ENCODE measurements at regions not wholly inside any gene's neighbourhood (a gene's known extent, or its start where the extent isn't known, plus 50 kb on each side); places are given as distances from the start of the nearest gene placed in this dataset.

DNA sequence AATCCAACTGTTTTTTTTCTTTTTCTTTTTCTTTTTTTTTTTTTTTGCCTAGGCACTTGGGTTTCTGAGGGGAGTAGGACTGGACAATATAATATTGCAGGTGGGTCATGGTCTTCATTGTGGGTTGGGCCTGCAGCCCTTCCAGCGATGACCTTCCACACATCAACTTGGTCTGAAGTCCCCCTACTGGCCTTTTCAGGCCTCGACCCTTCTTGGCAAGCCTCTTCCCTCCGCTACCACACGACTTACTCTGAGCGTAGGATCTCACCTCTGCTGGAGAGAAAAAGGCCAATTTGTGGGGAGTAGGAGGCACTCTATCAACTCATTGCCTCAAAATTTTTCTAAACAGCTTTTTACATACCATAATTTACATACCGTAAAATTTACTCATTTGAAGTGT lies 51.1 kb upstream of the GRIK3 start:
- H3K9me3 ChIP-seq = no peaks in the 10 kb centered on the region
- 65% methylated on average over 6 of the region's 6 CpGs for WGBS
- H3K27ac ChIP-seq = no peak overlapping the region
- no peak for DNase-seq (ENCODE audit: low spot score in 2 of 2)
- H3K36me3 ChIP-seq = no peaks in the 10 kb centered on the region
- H3K27me3 ChIP-seq = peaks cover 17% of the 10 kb centered on the region
- no peaks in the 10 kb centered on the region for H3K4me1 ChIP-seq
- no peak overlapping the region for H3K4me3 ChIP-seq
- TF ChIP-seq EP300 (IDR thresholded peaks at IDR 0.05) (no peak), POLR2A (IDR thresholded peaks at IDR 0.05) (no peak), POLR2AphosphoS5 (IDR thresholded peaks at IDR 0.05) (no peak)
- TF ChIP-seq, protein P1, sequence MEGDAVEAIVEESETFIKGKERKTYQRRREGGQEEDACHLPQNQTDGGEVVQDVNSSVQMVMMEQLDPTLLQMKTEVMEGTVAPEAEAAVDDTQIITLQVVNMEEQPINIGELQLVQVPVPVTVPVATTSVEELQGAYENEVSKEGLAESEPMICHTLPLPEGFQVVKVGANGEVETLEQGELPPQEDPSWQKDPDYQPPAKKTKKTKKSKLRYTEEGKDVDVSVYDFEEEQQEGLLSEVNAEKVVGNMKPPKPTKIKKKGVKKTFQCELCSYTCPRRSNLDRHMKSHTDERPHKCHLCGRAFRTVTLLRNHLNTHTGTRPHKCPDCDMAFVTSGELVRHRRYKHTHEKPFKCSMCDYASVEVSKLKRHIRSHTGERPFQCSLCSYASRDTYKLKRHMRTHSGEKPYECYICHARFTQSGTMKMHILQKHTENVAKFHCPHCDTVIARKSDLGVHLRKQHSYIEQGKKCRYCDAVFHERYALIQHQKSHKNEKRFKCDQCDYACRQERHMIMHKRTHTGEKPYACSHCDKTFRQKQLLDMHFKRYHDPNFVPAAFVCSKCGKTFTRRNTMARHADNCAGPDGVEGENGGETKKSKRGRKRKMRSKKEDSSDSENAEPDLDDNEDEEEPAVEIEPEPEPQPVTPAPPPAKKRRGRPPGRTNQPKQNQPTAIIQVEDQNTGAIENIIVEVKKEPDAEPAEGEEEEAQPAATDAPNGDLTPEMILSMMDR (IDR thresholded peaks at IDR 0.05) = no peak

DNA sequence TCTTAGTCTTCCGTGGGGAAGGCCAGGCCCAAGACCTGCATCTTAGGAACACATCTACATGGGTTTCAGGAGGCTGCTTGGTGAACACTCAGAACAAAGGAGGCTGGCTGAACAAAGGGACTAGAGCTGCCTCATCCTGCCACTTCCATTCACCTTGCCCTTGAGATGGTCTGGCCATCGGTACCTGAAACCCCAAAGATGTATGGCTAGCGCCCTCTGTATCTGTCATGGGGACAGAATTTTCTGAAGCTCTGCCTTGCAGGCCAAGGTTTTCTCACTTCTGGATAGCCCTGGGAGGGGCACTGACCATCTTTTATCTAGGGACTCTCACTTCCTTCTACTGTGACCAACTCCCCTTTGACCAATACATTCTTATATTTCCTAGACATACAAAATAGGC lies 55.4 kb upstream of the GRIK3 start:
- no peak for TF ChIP-seq POLR2AphosphoS5 (IDR thresholded peaks at IDR 0.05)
- TF ChIP-seq EP300 (IDR thresholded peaks at IDR 0.05) = no peak
- TF ChIP-seq, protein P1 (IDR thresholded peaks at IDR 0.05) = no peak
- no peak for TF ChIP-seq POLR2A (IDR thresholded peaks at IDR 0.05)
- no peaks in the 10 kb centered on the region for H3K9me3 ChIP-seq
- H3K4me3 ChIP-seq = no peak overlapping the region
- no peaks in the 10 kb centered on the region for H3K4me1 ChIP-seq
- peaks cover 28% of the 10 kb centered on the region for H3K27me3 ChIP-seq
- H3K36me3 ChIP-seq = no peaks in the 10 kb centered on the region
- WGBS = 83% methylated on average over 3 of the region's 3 CpGs
- H3K27ac ChIP-seq = no peak overlapping the region
- no peak for DNase-seq (ENCODE audit: low spot score in 2 of 2)

DNA sequence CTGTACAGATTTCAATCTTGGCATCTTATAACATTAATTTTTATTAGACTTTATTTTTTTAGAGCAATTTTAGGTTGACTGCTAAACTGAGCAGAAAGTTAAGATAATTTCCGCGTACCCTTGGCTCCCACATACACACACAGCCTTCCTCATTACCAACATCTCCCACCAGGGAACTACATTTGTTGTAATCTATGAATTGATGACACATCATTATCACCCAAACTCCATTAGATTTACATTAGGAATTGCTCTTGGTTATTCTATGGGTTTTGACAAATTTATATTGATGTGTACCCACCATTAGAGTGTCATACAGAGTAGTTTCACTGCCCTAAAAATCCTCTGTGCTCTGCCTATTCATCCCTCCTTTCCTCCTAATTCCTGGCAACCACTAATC lies 56.4 kb upstream of the GRIK3 start:
- Histone ChIP-seq H3K27ac (no peak overlapping the region), H3K9me3 (no peaks in the 10 kb centered on the region), H3K4me1 (no peaks in the 10 kb centered on the region), H3K27me3 (peaks cover 27% of the 10 kb centered on the region), H3K4me3 (no peak overlapping the region), H3K36me3 (no peaks in the 10 kb centered on the region)
- WGBS = 91% methylated on average over 2 of the region's 2 CpGs
- no peak for DNase-seq (ENCODE audit: low spot score in 2 of 2)
- TF ChIP-seq EP300 (IDR thresholded peaks at IDR 0.05) = no peak
- TF ChIP-seq POLR2AphosphoS5 (IDR thresholded peaks at IDR 0.05) = no peak
- no peak for TF ChIP-seq POLR2A (IDR thresholded peaks at IDR 0.05)
- TF ChIP-seq, protein P1 (IDR thresholded peaks at IDR 0.05) = no peak

DNA sequence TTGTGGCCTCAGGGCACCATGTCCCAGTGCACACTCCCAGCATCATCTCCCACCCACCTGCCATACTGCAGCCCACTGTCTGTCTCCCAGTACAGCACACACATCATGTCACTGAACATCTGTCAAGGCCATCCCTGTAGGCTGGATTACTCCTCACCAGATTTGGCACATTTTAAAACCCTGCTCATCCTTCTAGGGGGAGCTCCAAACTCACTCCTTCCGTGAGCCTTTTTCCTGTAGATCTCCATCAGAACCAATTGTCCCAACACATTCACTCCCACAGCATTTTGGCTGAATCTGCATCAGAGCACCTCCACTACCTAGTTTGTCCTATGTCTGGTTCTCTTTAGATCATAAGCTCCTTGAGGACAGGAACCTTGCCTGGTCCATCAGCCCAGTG lies 58.6 kb upstream of the GRIK3 start:
- TF ChIP-seq POLR2AphosphoS5 (IDR thresholded peaks at IDR 0.05) (no peak), EP300 (IDR thresholded peaks at IDR 0.05) (no peak), POLR2A (IDR thresholded peaks at IDR 0.05) (no peak)
- TF ChIP-seq, protein P1 (IDR thresholded peaks at IDR 0.05) = no peak
- peaks cover 24% of the 10 kb centered on the region for H3K27me3 ChIP-seq
- DNase-seq (ENCODE audit: low spot score in 2 of 2) = no peak
- no peaks in the 10 kb centered on the region for H3K36me3 ChIP-seq
- H3K4me3 ChIP-seq = no peak overlapping the region
- no peaks in the 10 kb centered on the region for H3K4me1 ChIP-seq
- no peaks in the 10 kb centered on the region for H3K9me3 ChIP-seq
- no peak overlapping the region for H3K27ac ChIP-seq
- 69% methylated on average over 1 of the region's 1 CpG for WGBS

DNA sequence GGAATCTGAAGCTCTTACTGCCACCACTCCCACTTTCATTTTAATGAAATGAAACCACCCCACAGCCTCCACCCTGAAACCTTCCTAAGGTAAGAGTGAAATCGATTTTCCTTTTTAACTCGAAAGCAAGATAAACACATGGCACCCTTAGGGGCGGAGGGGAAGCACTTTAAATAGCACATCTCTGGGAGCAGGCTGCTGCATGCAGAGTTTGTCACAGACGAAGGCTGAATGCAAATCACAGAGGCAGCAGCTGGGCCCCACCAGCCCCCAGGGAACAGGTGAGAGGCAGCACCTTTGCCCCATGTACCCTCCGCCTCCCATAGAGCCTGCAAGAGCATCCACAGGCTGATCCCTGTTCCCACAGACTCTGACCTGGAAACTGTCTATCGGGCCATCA lies 60.0 kb upstream of the GRIK3 start:
- DNase-seq (ENCODE audit: low spot score in 2 of 2) = no peak
- H3K4me1 ChIP-seq = no peaks in the 10 kb centered on the region
- no peaks in the 10 kb centered on the region for H3K9me3 ChIP-seq
- peaks cover 24% of the 10 kb centered on the region for H3K27me3 ChIP-seq
- TF ChIP-seq POLR2A (IDR thresholded peaks at IDR 0.05) = no peak
- 40% methylated on average over 4 of the region's 6 CpGs for WGBS
- H3K4me3 ChIP-seq = no peak overlapping the region
- H3K27ac ChIP-seq = no peak overlapping the region
- no peaks in the 10 kb centered on the region for H3K36me3 ChIP-seq

DNA sequence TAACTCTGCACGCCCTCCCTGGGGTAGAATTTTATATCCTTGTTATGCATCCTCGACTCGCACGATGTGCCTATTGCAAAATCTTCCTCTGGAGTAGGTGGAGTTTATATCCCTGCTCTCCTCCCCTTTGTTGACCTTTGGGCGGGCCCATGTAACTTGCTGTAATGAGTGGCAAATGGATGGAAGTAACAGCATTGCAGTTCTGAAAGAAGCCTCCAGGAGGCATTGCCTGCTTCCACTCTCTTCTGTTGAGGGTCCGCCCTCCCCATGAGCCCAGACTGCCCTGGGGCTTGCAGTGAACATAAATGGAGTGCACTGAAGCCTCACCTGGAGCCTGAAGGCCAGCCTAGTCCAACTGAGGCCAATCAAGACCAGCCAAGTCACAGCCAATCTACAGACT lies 62.2 kb upstream of the GRIK3 start:
- WGBS = 79% methylated on average over 5 of the region's 6 CpGs
- TF ChIP-seq POLR2A (IDR thresholded peaks at IDR 0.05) (no peak), EP300 (IDR thresholded peaks at IDR 0.05) (no peak), POLR2AphosphoS5 (IDR thresholded peaks at IDR 0.05) (no peak)
- TF ChIP-seq, protein P1 (IDR thresholded peaks at IDR 0.05) = no peak
- Histone ChIP-seq H3K4me1 (no peaks in the 10 kb centered on the region), H3K27ac (no peak overlapping the region), H3K27me3 (peaks cover 30% of the 10 kb centered on the region), H3K9me3 (no peaks in the 10 kb centered on the region), H3K36me3 (no peaks in the 10 kb centered on the region), H3K4me3 (no peak overlapping the region)
- no peak for DNase-seq (ENCODE audit: low spot score in 2 of 2)
